IPS-18a (cell line): ENCODE measurements at regions not wholly inside any gene's neighbourhood (a gene's known extent, or its start where the extent isn't known, plus 50 kb on each side); places are given as distances from the start of the nearest gene placed in this dataset.
"Not testable (repeated sequence)": the region's sequence is repeated elsewhere in the genome, so short reads cannot be mapped to it uniquely, and the experiment has no call there.

Experiments used
- H3K27ac ChIP-seq: one replicate; pipeline ENCODE4 v1.5.1; 2013; ENCODE audit warnings: low read length
- H3K27me3 ChIP-seq: one replicate; pipeline ENCODE4 v1.6.1; 2013; ENCODE audit warnings: mild to moderate bottlenecking, low read length; ENCODE audit not compliant: control insufficient read depth, insufficient read depth
- H3K36me3 ChIP-seq: one replicate; pipeline ENCODE4 v1.6.1; 2013; ENCODE audit warnings: low read depth, low read length; ENCODE audit not compliant: control insufficient read depth
- H3K4me1 ChIP-seq: one replicate; pipeline ENCODE4 v1.6.1; 2013; ENCODE audit warnings: low read depth, low read length; ENCODE audit not compliant: control insufficient read depth
- H3K4me3 ChIP-seq: one replicate; pipeline ENCODE4 v1.5.1; 2013; ENCODE audit warnings: low read length
- H3K9ac ChIP-seq: one replicate; pipeline ENCODE4 v1.6.1; 2013; ENCODE audit warnings: mild to moderate bottlenecking, low read length, moderate library complexity
- H3K9me3 ChIP-seq: one replicate; pipeline ENCODE4 v1.6.1; 2013; ENCODE audit warnings: low read depth, low read length; ENCODE audit not compliant: control insufficient read depth

DNA sequence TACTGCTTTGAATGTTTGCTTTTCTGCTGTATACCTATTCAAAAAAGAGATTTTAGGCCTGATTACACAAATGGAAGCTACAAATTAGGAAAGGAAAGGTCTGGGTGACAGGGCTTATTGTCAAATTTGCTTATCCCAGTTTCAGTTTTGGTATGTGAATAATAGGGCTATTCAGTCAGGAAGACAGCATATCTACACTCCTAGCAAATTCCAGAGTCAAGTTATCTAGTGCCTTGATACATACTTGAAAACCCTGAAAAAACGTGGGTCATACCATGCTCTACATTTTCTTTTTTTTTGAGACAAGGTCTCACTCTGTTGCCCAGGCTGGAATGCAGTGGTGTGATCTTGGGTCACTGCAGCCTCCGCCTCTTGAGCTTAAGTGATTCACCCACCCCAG lies 59.2 kb upstream of the CCDC180 start:
- H3K9ac ChIP-seq, H3K4me1 ChIP-seq, H3K4me3 ChIP-seq, H3K27ac ChIP-seq, H3K36me3 ChIP-seq, H3K27me3 ChIP-seq, H3K9me3 ChIP-seq: not testable (repeated sequence)

- Histone ChIP-seq H3K4me1 (peaks cover 7% of the 10 kb centered on the region), H3K36me3 (no peaks in the 10 kb centered on the region), H3K9me3 (no peaks in the 10 kb centered on the region), H3K27me3 (no peaks in the 10 kb centered on the region), H3K27ac (no peak overlapping the region), H3K4me3 (no peak overlapping the region), H3K9ac (no peak overlapping the region)
Observed at GRCh38 chr9:97243606-97244005, 63.9 kb upstream of the CCDC180 start.

DNA sequence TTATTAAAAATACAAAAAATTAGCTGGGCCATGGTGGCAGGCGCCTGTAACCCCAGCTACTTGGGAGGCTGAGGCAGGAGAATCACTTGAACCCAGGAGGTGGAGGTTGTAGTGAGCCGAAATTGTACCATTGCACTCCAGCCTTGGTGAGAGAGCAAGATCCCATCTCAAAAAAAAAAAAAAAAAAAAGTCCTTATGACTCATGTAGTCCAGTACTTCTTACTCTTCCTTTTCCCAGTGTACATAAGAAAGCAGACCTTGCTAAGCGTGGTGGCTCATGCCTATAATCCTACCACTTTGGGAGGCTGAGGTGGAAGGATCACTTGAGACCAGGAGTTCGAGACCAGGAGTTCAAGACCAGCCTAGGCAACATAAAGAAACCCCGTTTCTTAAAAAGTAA lies 66.0 kb upstream of the CCDC180 start:
- not testable (repeated sequence) for H3K9me3 ChIP-seq, H3K27me3 ChIP-seq, H3K36me3 ChIP-seq, H3K4me3 ChIP-seq, H3K9ac ChIP-seq, H3K27ac ChIP-seq
- H3K4me1 ChIP-seq = peaks cover 12% of the 10 kb centered on the region

DNA sequence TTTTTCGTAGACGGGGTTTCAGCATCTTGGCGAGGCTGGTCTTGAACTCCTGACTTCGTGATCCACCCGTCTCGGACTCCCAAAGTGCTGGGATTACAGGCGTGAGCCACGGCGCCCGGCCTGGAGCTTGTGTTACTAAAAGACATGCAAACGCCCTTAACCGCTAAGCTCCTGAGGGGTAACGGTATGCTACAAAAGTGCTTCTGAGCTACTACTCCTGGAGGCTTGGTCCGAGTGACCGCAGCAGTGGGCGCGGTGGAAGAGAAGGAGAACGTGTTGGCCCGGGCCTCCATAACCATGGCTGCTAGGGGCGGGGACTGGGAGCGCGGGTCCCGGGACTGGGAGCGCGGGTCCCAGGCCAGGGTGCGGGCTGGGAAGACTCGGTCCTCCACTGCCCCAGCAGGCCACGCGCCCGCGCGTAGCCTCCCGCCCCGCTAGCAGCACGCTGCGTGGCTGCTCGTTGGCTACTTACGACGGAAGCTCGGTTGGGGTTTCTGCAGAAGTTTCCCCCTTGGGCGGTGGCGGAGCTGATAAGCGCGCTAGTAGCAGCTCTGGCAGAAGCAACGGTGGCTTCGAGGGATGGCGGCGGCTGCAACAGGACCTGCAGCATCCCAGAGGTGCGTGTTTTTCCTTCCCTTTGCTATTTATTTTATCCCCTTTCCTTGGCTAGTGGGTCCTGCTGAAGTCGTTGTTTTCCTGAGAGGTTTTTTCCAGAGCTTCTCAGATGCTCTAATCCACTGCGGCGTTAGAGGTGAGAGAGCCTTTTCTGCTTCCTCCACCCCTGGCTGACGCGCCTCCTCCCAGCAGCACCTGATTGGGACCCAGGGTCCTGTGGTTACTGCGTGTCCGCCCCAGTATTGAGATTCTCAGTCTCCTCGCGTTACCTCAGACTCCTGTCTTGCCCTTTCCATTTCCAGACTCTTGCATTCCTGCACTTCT lies 69.2 kb upstream of the CCDC180 start:
- peaks cover under 1% of the 10 kb centered on the region for H3K9me3 ChIP-seq
- peak overlapping the region; percentile 76 for H3K4me3 ChIP-seq
- no peaks in the 10 kb centered on the region for H3K36me3 ChIP-seq
- no peaks in the 10 kb centered on the region for H3K27me3 ChIP-seq
- H3K27ac ChIP-seq = no peak overlapping the region
- H3K4me1 ChIP-seq = peaks cover 12% of the 10 kb centered on the region
- peak overlapping the region; percentile 61 for H3K9ac ChIP-seq

DNA sequence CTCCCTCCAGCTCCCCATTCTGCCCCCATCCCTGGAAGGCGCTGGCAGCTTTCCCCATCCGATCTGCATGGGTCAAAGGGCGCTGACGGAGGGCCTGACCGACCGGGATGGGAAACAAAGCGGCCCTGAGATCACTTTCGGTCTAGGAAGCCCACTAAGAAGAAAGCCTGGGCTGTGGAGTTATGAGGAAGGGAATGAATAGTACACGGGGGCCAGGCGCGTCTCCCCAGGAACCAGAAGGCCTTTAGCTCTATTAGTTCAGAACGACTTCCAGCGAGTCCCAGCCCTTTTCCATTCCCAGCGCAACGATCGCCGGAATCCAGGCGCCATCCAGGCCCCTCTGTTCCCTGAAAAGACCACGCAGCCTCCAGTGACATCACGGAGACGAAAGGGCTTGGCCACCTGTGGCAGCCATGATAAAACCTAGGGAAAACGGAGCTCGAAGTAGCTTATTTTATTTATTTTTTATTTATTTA lies 70.1 kb upstream of the CCDC180 start:
- peaks cover 7% of the 10 kb centered on the region for H3K9me3 ChIP-seq
- H3K4me1 ChIP-seq = peaks cover 12% of the 10 kb centered on the region
- H3K36me3 ChIP-seq = no peaks in the 10 kb centered on the region
- peak overlapping the region; percentile 76 for H3K4me3 ChIP-seq
- no peaks in the 10 kb centered on the region for H3K27me3 ChIP-seq
- no peak overlapping the region for H3K9ac ChIP-seq
- H3K27ac ChIP-seq = no peak overlapping the region

GRCh38 chr9:97233009-97233400 lies 74.5 kb upstream of the CCDC180 start:
- not testable (repeated sequence) for H3K9ac ChIP-seq, H3K27me3 ChIP-seq, H3K4me3 ChIP-seq, H3K9me3 ChIP-seq, H3K4me1 ChIP-seq, H3K27ac ChIP-seq, H3K36me3 ChIP-seq

- not testable (repeated sequence) for H3K9me3 ChIP-seq, H3K4me3 ChIP-seq, H3K4me1 ChIP-seq, H3K27me3 ChIP-seq, H3K36me3 ChIP-seq, H3K9ac ChIP-seq, H3K27ac ChIP-seq
Observed at GRCh38 chr9:97232060-97233008, 75.1 kb upstream of the CCDC180 start.

- not testable (repeated sequence) for H3K9me3 ChIP-seq, H3K27ac ChIP-seq, H3K4me1 ChIP-seq, H3K36me3 ChIP-seq
- peak overlapping the region; percentile 76 for H3K4me3 ChIP-seq
- peaks cover 23% of the 10 kb centered on the region for H3K27me3 ChIP-seq
- peak overlapping the region; percentile 87 for H3K9ac ChIP-seq
Observed at GRCh38 chr9:97222393-97222792, 85.1 kb upstream of the CCDC180 start.

DNA sequence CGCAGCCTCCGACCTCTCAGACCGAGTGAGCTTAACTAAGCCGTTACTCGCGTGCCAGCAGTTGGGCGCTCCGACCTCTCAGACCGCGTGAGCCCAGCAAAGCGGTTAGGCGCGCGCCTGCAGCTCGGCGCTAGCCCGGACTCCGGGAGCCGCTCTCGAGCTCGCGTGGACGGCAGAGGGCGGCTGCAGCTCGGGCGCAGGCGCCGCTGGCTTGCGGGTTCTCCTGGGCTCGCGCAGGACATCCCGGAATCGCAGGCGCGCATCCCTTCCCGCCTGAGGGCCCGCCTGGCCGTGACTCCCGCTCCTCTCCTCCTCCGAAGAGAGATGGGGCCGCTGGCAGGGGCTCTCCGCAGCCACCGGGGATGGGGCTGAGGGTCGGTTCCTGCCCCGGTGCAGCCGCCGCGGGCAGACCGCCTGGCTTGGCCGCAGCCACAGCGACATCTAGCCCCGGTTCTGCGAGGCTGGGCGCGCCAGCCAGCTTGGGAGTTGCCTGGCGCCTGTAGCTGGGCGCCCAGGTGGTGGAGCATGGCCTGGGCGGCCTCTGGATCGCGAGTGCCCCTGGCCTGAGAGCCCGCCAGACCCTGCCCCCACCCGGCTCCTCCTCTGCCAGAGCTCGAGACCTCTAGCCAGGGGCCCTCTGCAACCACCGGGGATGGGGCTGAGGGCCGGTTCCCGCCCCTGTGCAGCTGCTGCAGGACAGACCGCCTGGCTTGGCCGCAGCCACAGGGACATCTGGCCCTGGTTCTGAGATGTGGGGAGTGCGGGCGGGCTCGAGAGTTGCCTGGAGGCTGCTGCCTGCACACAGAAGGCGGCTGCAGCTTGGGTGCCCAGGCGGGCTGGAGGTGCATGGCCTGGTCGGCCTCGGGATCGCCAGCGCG lies 85.7 kb upstream of the CCDC180 start:
- Histone ChIP-seq H3K4me3 (peak overlapping the region; percentile 76), H3K9ac (peak overlapping the region; percentile 87), H3K27ac (peak overlapping the region; percentile 81), H3K27me3 (peaks cover 23% of the 10 kb centered on the region)
- H3K4me1 ChIP-seq, H3K36me3 ChIP-seq, H3K9me3 ChIP-seq: not testable (repeated sequence)

GRCh38 chr9:97220894-97221477 lies 86.5 kb upstream of the CCDC180 start:
- Histone ChIP-seq H3K9me3 (no peaks in the 10 kb centered on the region), H3K9ac (peak overlapping the region; percentile 87), H3K36me3 (no peaks in the 10 kb centered on the region), H3K4me1 (peaks cover 7% of the 10 kb centered on the region), H3K27me3 (peaks cover 23% of the 10 kb centered on the region), H3K4me3 (peak overlapping the region; percentile 76), H3K27ac (peak overlapping the region; percentile 81)
